K562 (cell line): ENCODE measurements at regions not wholly inside any gene's neighbourhood (a gene's known extent, or its start where the extent isn't known, plus 50 kb on each side); places are given as distances from the start of the nearest gene placed in this dataset.

ENCODE experiments used
- ATAC-seq: fragments of 200-7000 bp; cut with Tn5 transposase; 3 replicates; pipeline ENCODE4 v1.9.1; 2020; ENCODE audit warnings: moderate library complexity
- BruUV-seq: library from RNA; stranded (reverse); fragments of 400-500 nt; replicated peaks from 2 replicates; lab custom pipeline; 2021; lab: Mats Ljungman, UMichigan
- CTCF ChIA-PET: fragments of 300-600 bp; formaldehyde crosslinking; extraction: SDS; loops from one replicate; lab custom pipeline; 2021; ENCODE audit warnings: low intra/inter-chr PET ratio; lab: Yijun Ruan, JAX
- POLR2A ChIA-PET: fragments of 300-600, 350-650 bp; sonication (Branson Sonifier 250); formaldehyde crosslinking; extraction: SDS; loops from one replicate; lab custom pipeline; 2021; ENCODE audit warnings: antibody characterized with exemption, inconsistent platforms; lab: Yijun Ruan, JAX
- DNase-seq, 4 experiments: peaks; one replicate each; pipeline versions ENCODE4 v3.0.0 to v3.0.0-alpha.2; 2011 to 2018; ENCODE audit warnings: low spot score in 3 of 4, mixed read lengths in 3 of 4; ENCODE audit errors: extremely low read depth in 1 of 4
- FAIRE-seq: peaks from 2 replicates; lab custom pipeline; 2011; peaks lifted over from hg19 to GRCh38; lab: Jason Lieb, UNC
- H2AFZ ChIP-seq: 2 replicates; pipeline ENCODE4 v1.6.0; 2011; ENCODE audit warnings: low read depth, low read length, control low read depth, inconsistent platforms
- H3K27ac ChIP-seq: fragments of 200-600 bp; 3 replicates; pipeline ENCODE4 v1.8.0; 2011; ENCODE audit warnings: low read depth, mild to moderate bottlenecking, control low read depth, inconsistent platforms, low read length, moderate library complexity, mixed read lengths; ENCODE audit errors: extremely low read depth
- H3K27me3 ChIP-seq, 2 experiments: fragments of 300-600 bp in 1 of 2; 2 replicates in 1 of 2; 3 replicates in 1 of 2; pipeline versions ENCODE4 v1.6.0 to v1.8.0; 2011; ENCODE audit warnings: inconsistent platforms in 2 of 2, low read length in 2 of 2, mild to moderate bottlenecking in 1 of 2, mixed read lengths in 1 of 2, moderate library complexity in 1 of 2; ENCODE audit not compliant: control insufficient read depth in 2 of 2, insufficient read depth in 2 of 2
- H3K36me3 ChIP-seq: fragments of 300-600 bp; 3 replicates; pipeline ENCODE4 v1.8.0; 2011; ENCODE audit warnings: mild to moderate bottlenecking, low read length, inconsistent platforms; ENCODE audit not compliant: control insufficient read depth, insufficient read depth
- H3K4me1 ChIP-seq, 2 experiments: fragments of 200-600 bp in 1 of 2; replicated peaks in 1 of 2; 2 replicates in 1 of 2; 3 replicates in 1 of 2; pipeline versions ENCODE4 v1.5.1 to v1.8.0; 2011; ENCODE audit warnings: inconsistent platforms in 2 of 2, low read length in 2 of 2, mild to moderate bottlenecking in 1 of 2, mixed read lengths in 1 of 2, moderate library complexity in 1 of 2; ENCODE audit not compliant: control insufficient read depth in 2 of 2, insufficient read depth in 2 of 2
- H3K4me2 ChIP-seq: 2 replicates; pipeline ENCODE4 v1.6.1; 2011; ENCODE audit warnings: low read length, control low read depth, inconsistent platforms, mixed read lengths; ENCODE audit not compliant: insufficient read depth
- H3K4me3 ChIP-seq: fragments of 200-600 bp; sonication (generic), shearing (Covaris generic); 2 replicates; pipeline ENCODE4 v1.5.1; 2016; ENCODE audit warnings: control low read depth, inconsistent platforms
- H3K79me2 ChIP-seq: fragments of 200-600 bp; 3 replicates; pipeline ENCODE4 v1.8.0; 2011; ENCODE audit warnings: low read length, inconsistent platforms; ENCODE audit not compliant: control insufficient read depth, insufficient read depth
- H3K9ac ChIP-seq, 2 experiments: 2 replicates each; pipeline versions ENCODE4 v1.6.0 to v1.6.1; 2011; ENCODE audit warnings: low read depth in 2 of 2, low read length in 2 of 2, control low read depth in 1 of 2, inconsistent platforms in 1 of 2, mild to moderate bottlenecking in 1 of 2, mixed read lengths in 1 of 2; ENCODE audit not compliant: insufficient read depth in 1 of 2
- H3K9me1 ChIP-seq: one replicate; pipeline ENCODE4 v1.6.0; 2011; ENCODE audit warnings: inconsistent platforms, mild to moderate bottlenecking, low read length, moderate library complexity; ENCODE audit not compliant: control insufficient read depth, insufficient read depth
- H3K9me3 ChIP-seq: replicated peaks from 2 replicates; pipeline ENCODE4 v1.5.1; 2011; ENCODE audit warnings: low read depth, low read length, inconsistent platforms; ENCODE audit not compliant: control insufficient read depth, insufficient read depth
- H4K20me1 ChIP-seq: replicated peaks from 2 replicates; pipeline ENCODE4 v1.6.1; 2011; ENCODE audit warnings: low read length, inconsistent platforms, mixed read lengths; ENCODE audit not compliant: control insufficient read depth, insufficient read depth
- BDP1 ChIP-seq: IDR thresholded peaks from 3 replicates; pipeline ENCODE4 v1.6.1; 2011; ENCODE audit not compliant: insufficient read length, insufficient read depth
- ELF4 ChIP-seq: fragments of 450-650 bp; formaldehyde crosslinking; IDR thresholded peaks from 2 replicates; pipeline ENCODE4 v1.4.0; 2022; ENCODE audit warnings: missing genetic modification characterization
- HLTF ChIP-seq: fragments of 450-650 bp; IDR thresholded peaks from 2 replicates; pipeline ENCODE4 v1.6.1; 2016
- HNRNPL ChIP-seq: fragments of 200-400 bp; formaldehyde crosslinking; IDR thresholded peaks from 2 replicates; pipeline ENCODE4 v1.6.1; 2017; ENCODE audit warnings: low read depth, mild to moderate bottlenecking, low read length
- HNRNPLL ChIP-seq: fragments of 200-400 bp; formaldehyde crosslinking; IDR thresholded peaks from 2 replicates; pipeline ENCODE4 v1.6.1; 2017; ENCODE audit warnings: low read length, low read depth, mild to moderate bottlenecking; ENCODE audit not compliant: poor library complexity, severe bottlenecking
- RB1 ChIP-seq: fragments of 450-650 bp; IDR thresholded peaks from 2 replicates; pipeline ENCODE4 v1.6.1; 2017; ENCODE audit warnings: low read depth, mild to moderate bottlenecking
- RNF2 ChIP-seq: sonication (generic); IDR thresholded peaks from 2 replicates; pipeline ENCODE4 v1.6.1; 2016
- SPI1 ChIP-seq: IDR thresholded peaks from 2 replicates; pipeline ENCODE4 v1.6.1; 2011; ENCODE audit warnings: low read depth, low read length, control low read depth, borderline replicate concordance
- XRCC3 ChIP-seq: fragments of 450-650 bp; IDR thresholded peaks from 2 replicates; pipeline ENCODE4 v1.6.1; 2017; ENCODE audit warnings: mild to moderate bottlenecking, moderate library complexity
- ZNF436 ChIP-seq: fragments of 250-450, 450-650 bp; sonication (Bioruptor Pico); formaldehyde crosslinking; IDR thresholded peaks from 2 replicates; pipeline ENCODE4 v1.7.0; 2020; ENCODE audit warnings: mild to moderate bottlenecking
- WGBS: fragments of 100-300 bp; shearing (Covaris generic); methylation state at CpG from one replicate; pipeline ENCODE4 v1.1.6; 2016; ENCODE audit warnings: low coverage, mixed read lengths; ENCODE audit not compliant: insufficient coverage; ENCODE audit errors: missing lambda C conversion rate; 5-methylcytosine and 5-hydroxymethylcytosine counted together
- in situ Hi-C: fragments of 300-500 bp; cut with MboI; formaldehyde crosslinking; loops from 4 replicates; pipeline ENCODE4 v1.15.0; 2018; ENCODE audit warnings: inconsistent platforms, mixed read lengths
- intact Hi-C: fragments of 100-400 bp; cut with micrococcal nuclease; formaldehyde crosslinking; loops from 2 replicates; pipeline ENCODE4 v1.14.2; 2022
- TF ChIP-seq, protein P1 (sequence below): fragments of 450-650 bp; IDR thresholded peaks from 2 replicates; pipeline ENCODE4 v1.6.1; 2018; ENCODE audit not compliant: partially characterized antibody
- TF ChIP-seq, protein P2 (sequence below): fragments of 450-650 bp; IDR thresholded peaks from 2 replicates; pipeline ENCODE4 v1.6.1; 2016; ENCODE audit warnings: antibody characterized with exemption
- TF ChIP-seq, protein P3 (sequence below): IDR thresholded peaks from 3 replicates; pipeline ENCODE4 v1.6.1; 2011; ENCODE audit warnings: borderline replicate concordance, mild to moderate bottlenecking; ENCODE audit not compliant: insufficient read length, insufficient read depth
- TF ChIP-seq, protein P4 (sequence below): fragments of 250-450 bp; sonication (Bioruptor Pico); IDR thresholded peaks from 2 replicates; pipeline ENCODE4 v1.5.0; 2021; ENCODE audit warnings: mild to moderate bottlenecking, borderline replicate concordance
- TF ChIP-seq, protein P5 (sequence below): sonication (generic); formaldehyde crosslinking; IDR thresholded peaks from 2 replicates; pipeline ENCODE4 v1.8.0; 2022; ENCODE audit warnings: mild to moderate bottlenecking, missing genetic modification reagents

DNA sequence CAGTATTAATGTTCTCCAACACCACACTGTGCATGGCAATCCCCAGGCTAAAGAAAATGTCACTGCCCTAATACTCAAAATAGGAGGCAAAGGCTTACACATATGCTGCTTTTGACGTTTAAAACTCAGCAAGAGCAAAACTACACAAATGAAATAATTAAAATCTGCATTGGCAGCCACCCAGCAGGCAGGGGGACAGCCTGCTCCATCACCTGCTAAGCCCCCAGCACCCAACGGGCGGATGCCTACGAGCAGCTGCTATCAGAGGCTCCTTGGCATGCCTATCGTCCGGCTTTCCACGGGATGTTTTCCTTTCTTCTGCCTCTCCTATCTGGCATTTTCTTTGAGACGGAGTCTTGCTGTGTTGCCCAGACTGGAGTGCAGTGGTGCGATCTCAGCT is 337.5 kb downstream of the SOX9 start:
- ATAC-seq (no peak), FAIRE-seq (no peak), DNase-seq (no peak)
- no peaks in the 10 kb centered on the region for H3K79me2 ChIP-seq
- in situ Hi-C loops = no loop called here
- no TSS peak for BruUV-seq
- H3K9ac ChIP-seq = no peak overlapping the region
- H4K20me1 ChIP-seq = no peaks in the 10 kb centered on the region
- H3K4me3 ChIP-seq = no peak overlapping the region
- no peak overlapping the region for H2AFZ ChIP-seq
- H3K36me3 ChIP-seq = no peaks in the 10 kb centered on the region
- WGBS = 2% methylated on average over 8 of the region's 9 CpGs
- no peaks in the 10 kb centered on the region for H3K9me1 ChIP-seq
- no peak overlapping the region for H3K27ac ChIP-seq
- intact Hi-C loops = no loop called here
- H3K9me3 ChIP-seq = no peaks in the 10 kb centered on the region
- ChIA-PET POLR2A (no interaction called here), CTCF (no interaction called here)
- H3K4me2 ChIP-seq = no peak overlapping the region
- H3K4me1 ChIP-seq = no peaks in the 10 kb centered on the region
- H3K27me3 ChIP-seq = peaks cover 0 to 12% of the 10 kb centered on the region in 2 experiments; a peak in 2 of 5 replicates
- no peak for TF ChIP-seq RNF2
- no peak for TF ChIP-seq HLTF
- no peak for TF ChIP-seq HNRNPLL
- TF ChIP-seq, protein P1, sequence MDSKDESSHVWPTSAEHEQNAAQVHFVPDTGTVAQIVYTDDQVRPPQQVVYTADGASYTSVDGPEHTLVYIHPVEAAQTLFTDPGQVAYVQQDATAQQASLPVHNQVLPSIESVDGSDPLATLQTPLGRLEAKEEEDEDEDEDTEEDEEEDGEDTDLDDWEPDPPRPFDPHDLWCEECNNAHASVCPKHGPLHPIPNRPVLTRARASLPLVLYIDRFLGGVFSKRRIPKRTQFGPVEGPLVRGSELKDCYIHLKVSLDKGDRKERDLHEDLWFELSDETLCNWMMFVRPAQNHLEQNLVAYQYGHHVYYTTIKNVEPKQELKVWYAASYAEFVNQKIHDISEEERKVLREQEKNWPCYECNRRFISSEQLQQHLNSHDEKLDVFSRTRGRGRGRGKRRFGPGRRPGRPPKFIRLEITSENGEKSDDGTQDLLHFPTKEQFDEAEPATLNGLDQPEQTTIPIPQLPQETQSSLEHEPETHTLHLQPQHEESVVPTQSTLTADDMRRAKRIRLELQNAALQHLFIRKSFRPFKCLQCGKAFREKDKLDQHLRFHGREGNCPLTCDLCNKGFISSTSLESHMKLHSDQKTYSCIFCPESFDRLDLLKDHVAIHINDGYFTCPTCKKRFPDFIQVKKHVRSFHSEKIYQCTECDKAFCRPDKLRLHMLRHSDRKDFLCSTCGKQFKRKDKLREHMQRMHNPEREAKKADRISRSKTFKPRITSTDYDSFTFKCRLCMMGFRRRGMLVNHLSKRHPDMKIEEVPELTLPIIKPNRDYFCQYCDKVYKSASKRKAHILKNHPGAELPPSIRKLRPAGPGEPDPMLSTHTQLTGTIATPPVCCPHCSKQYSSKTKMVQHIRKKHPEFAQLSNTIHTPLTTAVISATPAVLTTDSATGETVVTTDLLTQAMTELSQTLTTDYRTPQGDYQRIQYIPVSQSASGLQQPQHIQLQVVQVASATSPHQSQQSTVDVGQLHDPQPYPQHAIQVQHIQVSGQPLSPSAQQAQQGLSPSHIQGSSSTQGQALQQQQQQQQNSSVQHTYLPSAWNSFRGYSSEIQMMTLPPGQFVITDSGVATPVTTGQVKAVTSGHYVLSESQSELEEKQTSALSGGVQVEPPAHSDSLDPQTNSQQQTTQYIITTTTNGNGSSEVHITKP = no peak
- TF ChIP-seq, protein P2, sequence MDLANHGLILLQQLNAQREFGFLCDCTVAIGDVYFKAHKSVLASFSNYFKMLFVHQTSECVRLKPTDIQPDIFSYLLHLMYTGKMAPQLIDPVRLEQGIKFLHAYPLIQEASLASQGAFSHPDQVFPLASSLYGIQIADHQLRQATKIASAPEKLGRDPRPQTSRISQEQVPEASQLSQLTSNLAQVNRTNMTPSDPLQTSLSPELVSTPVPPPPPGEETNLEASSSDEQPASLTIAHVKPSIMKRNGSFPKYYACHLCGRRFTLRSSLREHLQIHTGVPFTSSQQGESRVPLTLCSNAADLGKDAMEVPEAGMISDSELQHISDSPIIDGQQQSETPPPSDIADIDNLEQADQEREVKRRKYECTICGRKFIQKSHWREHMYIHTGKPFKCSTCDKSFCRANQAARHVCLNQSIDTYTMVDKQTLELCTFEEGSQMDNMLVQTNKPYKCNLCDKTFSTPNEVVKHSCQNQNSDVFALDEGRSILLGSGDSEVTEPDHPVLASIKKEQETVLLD = no peak
- TF ChIP-seq, protein P3, sequence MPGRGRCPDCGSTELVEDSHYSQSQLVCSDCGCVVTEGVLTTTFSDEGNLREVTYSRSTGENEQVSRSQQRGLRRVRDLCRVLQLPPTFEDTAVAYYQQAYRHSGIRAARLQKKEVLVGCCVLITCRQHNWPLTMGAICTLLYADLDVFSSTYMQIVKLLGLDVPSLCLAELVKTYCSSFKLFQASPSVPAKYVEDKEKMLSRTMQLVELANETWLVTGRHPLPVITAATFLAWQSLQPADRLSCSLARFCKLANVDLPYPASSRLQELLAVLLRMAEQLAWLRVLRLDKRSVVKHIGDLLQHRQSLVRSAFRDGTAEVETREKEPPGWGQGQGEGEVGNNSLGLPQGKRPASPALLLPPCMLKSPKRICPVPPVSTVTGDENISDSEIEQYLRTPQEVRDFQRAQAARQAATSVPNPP = no peak
- no peak for TF ChIP-seq HNRNPL
- TF ChIP-seq ZNF436 (CRISPR knock-in tag) = no peak
- TF ChIP-seq, protein P4, sequence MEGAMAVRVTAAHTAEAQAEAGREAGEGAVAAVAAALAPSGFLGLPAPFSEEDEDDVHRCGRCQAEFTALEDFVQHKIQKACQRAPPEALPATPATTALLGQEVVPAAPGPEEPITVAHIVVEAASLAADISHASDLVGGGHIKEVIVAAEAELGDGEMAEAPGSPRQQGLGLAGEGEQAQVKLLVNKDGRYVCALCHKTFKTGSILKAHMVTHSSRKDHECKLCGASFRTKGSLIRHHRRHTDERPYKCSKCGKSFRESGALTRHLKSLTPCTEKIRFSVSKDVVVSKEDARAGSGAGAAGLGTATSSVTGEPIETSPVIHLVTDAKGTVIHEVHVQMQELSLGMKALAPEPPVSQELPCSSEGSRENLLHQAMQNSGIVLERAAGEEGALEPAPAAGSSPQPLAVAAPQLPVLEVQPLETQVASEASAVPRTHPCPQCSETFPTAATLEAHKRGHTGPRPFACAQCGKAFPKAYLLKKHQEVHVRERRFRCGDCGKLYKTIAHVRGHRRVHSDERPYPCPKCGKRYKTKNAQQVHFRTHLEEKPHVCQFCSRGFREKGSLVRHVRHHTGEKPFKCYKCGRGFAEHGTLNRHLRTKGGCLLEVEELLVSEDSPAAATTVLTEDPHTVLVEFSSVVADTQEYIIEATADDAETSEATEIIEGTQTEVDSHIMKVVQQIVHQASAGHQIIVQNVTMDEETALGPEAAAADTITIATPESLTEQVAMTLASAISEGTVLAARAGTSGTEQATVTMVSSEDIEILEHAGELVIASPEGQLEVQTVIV = no peak
- no peak for TF ChIP-seq XRCC3
- TF ChIP-seq RB1 = no peak
- TF ChIP-seq, protein P5, sequence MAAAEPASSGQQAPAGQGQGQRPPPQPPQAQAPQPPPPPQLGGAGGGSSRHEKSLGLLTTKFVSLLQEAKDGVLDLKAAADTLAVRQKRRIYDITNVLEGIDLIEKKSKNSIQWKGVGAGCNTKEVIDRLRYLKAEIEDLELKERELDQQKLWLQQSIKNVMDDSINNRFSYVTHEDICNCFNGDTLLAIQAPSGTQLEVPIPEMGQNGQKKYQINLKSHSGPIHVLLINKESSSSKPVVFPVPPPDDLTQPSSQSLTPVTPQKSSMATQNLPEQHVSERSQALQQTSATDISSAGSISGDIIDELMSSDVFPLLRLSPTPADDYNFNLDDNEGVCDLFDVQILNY (CRISPR knock-in tag) = no peak
- TF ChIP-seq ELF4 (CRISPR knock-in tag) = no peak
- TF ChIP-seq BDP1 = no peak
- no peak for TF ChIP-seq SPI1
